H1 (cell line): ENCODE measurements at regions not wholly inside any gene's neighbourhood (a gene's known extent, or its start where the extent isn't known, plus 50 kb on each side); places are given as distances from the start of the nearest gene placed in this dataset.

Experiments used
- CTCF ChIA-PET: fragments of 300-600 bp; sonication (Branson Sonifier 250); formaldehyde crosslinking; loops from one replicate; lab custom pipeline; 2021; ENCODE audit not compliant: partially characterized antibody; lab: Charles Lee
- POLR2A ChIA-PET: fragments of 300-600 bp; sonication (Branson Sonifier 250); formaldehyde crosslinking; loops from one replicate; lab custom pipeline; 2021; ENCODE audit warnings: inconsistent platforms; ENCODE audit not compliant: partially characterized antibody; lab: Charles Lee
- DNase-seq, 2 experiments: peaks; one replicate each; pipeline versions ENCODE4 v3.0.0 to v3.0.0-alpha.2; 2010 to 2022; ENCODE audit warnings: low spot score in 2 of 2, low read depth in 1 of 2, mixed read lengths in 1 of 2
- FAIRE-seq: peaks from 2 replicates; lab custom pipeline; 2011; peaks lifted over from hg19 to GRCh38; lab: Jason Lieb, UNC
- H2AFZ ChIP-seq: 2 replicates; pipeline ENCODE4 v1.8.1; 2012; ENCODE audit warnings: low read length, inconsistent platforms
- H2AK5ac ChIP-seq: 2 replicates; pipeline ENCODE4 v1.6.1; 2013; ENCODE audit warnings: low read depth, low read length
- H2BK120ac ChIP-seq: replicated peaks from 2 replicates; pipeline ENCODE3; 2013; ENCODE audit warnings: low read depth, low read length, inconsistent platforms
- H2BK12ac ChIP-seq: 2 replicates; pipeline ENCODE4 v1.6.1; 2013; ENCODE audit warnings: low read depth, low read length
- H2BK15ac ChIP-seq: 2 replicates; pipeline ENCODE4 v1.6.1; 2013; ENCODE audit warnings: low read length
- H2BK20ac ChIP-seq: 2 replicates; pipeline ENCODE4 v1.6.1; 2013; ENCODE audit warnings: low read length
- H2BK5ac ChIP-seq: 2 replicates; pipeline ENCODE4 v1.6.1; 2013; ENCODE audit warnings: low read depth, low read length
- H3K14ac ChIP-seq: 2 replicates; pipeline ENCODE4 v1.6.1; 2013; ENCODE audit warnings: inconsistent platforms; ENCODE audit not compliant: insufficient read length
- H3K18ac ChIP-seq: 2 replicates; pipeline ENCODE4 v1.6.1; 2013; ENCODE audit warnings: low read length; ENCODE audit errors: extremely low read depth
- H3K23ac ChIP-seq: 2 replicates; pipeline ENCODE4 v1.6.1; 2013; ENCODE audit warnings: inconsistent platforms; ENCODE audit not compliant: insufficient read length
- H3K23me2 ChIP-seq: 2 replicates; pipeline ENCODE4 v1.6.1; 2013; ENCODE audit warnings: low read depth, low read length
- H3K27ac ChIP-seq: 2 replicates; pipeline ENCODE4 v1.6.1; 2011; ENCODE audit warnings: low read depth, low read length, inconsistent platforms
- H3K27me3 ChIP-seq, 4 experiments: replicated peaks in 1 of 4; 1 replicate in 1 of 4; 2 replicates in 3 of 4; pipeline versions ENCODE4 v1.6.1 to v1.8.1; 2011 to 2013; ENCODE audit warnings: low read length in 3 of 4, mild to moderate bottlenecking in 3 of 4, inconsistent platforms in 2 of 4, mixed read lengths in 2 of 4, moderate library complexity in 1 of 4; ENCODE audit not compliant: control insufficient read depth in 3 of 4, insufficient read depth in 3 of 4; ENCODE audit errors: extremely low read depth in 1 of 4
- H3K36me3 ChIP-seq, 4 experiments: 2 replicates each; pipeline versions ENCODE4 v1.6.1 to v1.8.1; 2011 to 2013; ENCODE audit warnings: mild to moderate bottlenecking in 4 of 4, low read length in 3 of 4, moderate library complexity in 2 of 4, control low read depth in 1 of 4, inconsistent platforms in 1 of 4; ENCODE audit not compliant: insufficient read depth in 4 of 4, control insufficient read depth in 2 of 4
- H3K4ac ChIP-seq: replicated peaks from 2 replicates; pipeline ENCODE3; 2013; ENCODE audit warnings: low read length, low read depth, mixed read lengths, inconsistent platforms; ENCODE audit not compliant: insufficient read length
- H3K4me1 ChIP-seq, 4 experiments: replicated peaks in 1 of 4; 1 replicate in 1 of 4; 2 replicates in 3 of 4; pipeline versions ENCODE4 v1.6.1 to v1.8.1; 2011 to 2013; ENCODE audit warnings: low read length in 3 of 4, inconsistent platforms in 2 of 4, mixed read lengths in 1 of 4; ENCODE audit not compliant: insufficient read depth in 4 of 4, control insufficient read depth in 3 of 4
- H3K4me2 ChIP-seq, 2 experiments: 2 replicates each; pipeline versions ENCODE4 v1.6.1 to v1.8.1; 2011 to 2013; ENCODE audit warnings: low read depth in 2 of 2, low read length in 2 of 2, control low read depth in 1 of 2, inconsistent platforms in 1 of 2, mild to moderate bottlenecking in 1 of 2; ENCODE audit not compliant: insufficient read depth in 1 of 2
- H3K4me3 ChIP-seq, 4 experiments: fragments of 200-600, 300-600 bp in 1 of 4; sonication (generic), shearing (Covaris generic), sonication (Bioruptor Twin) in 1 of 4; 2 replicates each; pipeline versions ENCODE4 v1.5.1 to v1.8.1; 2011 to 2016; ENCODE audit warnings: low read length in 4 of 4, low read depth in 3 of 4, control low read depth in 2 of 4, inconsistent platforms in 2 of 4, mild to moderate bottlenecking in 2 of 4, mixed read lengths in 1 of 4, moderate library complexity in 1 of 4; ENCODE audit not compliant: insufficient read depth in 2 of 4; ENCODE audit errors: extremely low read depth in 1 of 4
- H3K56ac ChIP-seq: replicated peaks from 2 replicates; pipeline ENCODE3; 2013; ENCODE audit warnings: low read depth, mild to moderate bottlenecking, mixed read lengths, low read length, inconsistent platforms; ENCODE audit not compliant: insufficient read length
- H3K79me1 ChIP-seq: 2 replicates; pipeline ENCODE4 v1.6.1; 2013; ENCODE audit warnings: low read depth, low read length, control low read depth
- H3K79me2 ChIP-seq, 2 experiments: 2 replicates each; pipeline versions ENCODE4 v1.6.1 to v1.8.1; 2012 to 2013; ENCODE audit warnings: low read length in 2 of 2, mild to moderate bottlenecking in 2 of 2, inconsistent platforms in 1 of 2; ENCODE audit not compliant: insufficient read depth in 2 of 2, control insufficient read depth in 1 of 2
- H3K9ac ChIP-seq, 4 experiments: replicated peaks in 1 of 4; 1 replicate in 1 of 4; 2 replicates in 3 of 4; pipeline versions ENCODE4 v1.6.1 to v1.8.1; 2011 to 2013; ENCODE audit warnings: low read depth in 3 of 4, low read length in 3 of 4, control low read depth in 2 of 4, mild to moderate bottlenecking in 2 of 4, moderate library complexity in 2 of 4, inconsistent platforms in 1 of 4; ENCODE audit errors: extremely low read depth in 1 of 4
- H3K9me3 ChIP-seq, 2 experiments: 2 replicates each; pipeline versions ENCODE4 v1.6.1 to v1.8.1; 2012 to 2013; ENCODE audit warnings: mild to moderate bottlenecking in 2 of 2, moderate library complexity in 2 of 2, control low read depth in 1 of 2, inconsistent platforms in 1 of 2, low read depth in 1 of 2, low read length in 1 of 2, mixed read lengths in 1 of 2; ENCODE audit not compliant: insufficient read depth in 2 of 2
- H4K20me1 ChIP-seq, 2 experiments: replicated peaks in 1 of 2; 2 replicates each; pipeline versions ENCODE3 to v1.8.1; 2011 to 2013; ENCODE audit warnings: inconsistent platforms in 2 of 2, low read length in 2 of 2, mild to moderate bottlenecking in 1 of 2; ENCODE audit not compliant: insufficient read depth in 2 of 2, control insufficient read depth in 1 of 2
- H4K5ac ChIP-seq: 2 replicates; pipeline ENCODE4 v1.6.1; 2013; ENCODE audit warnings: low read length, low read depth, mixed read lengths, inconsistent platforms; ENCODE audit not compliant: insufficient read length
- H4K8ac ChIP-seq: 2 replicates; pipeline ENCODE4 v1.8.0; 2013; ENCODE audit warnings: mild to moderate bottlenecking, moderate library complexity, low read length, inconsistent platforms; ENCODE audit not compliant: insufficient read depth; ENCODE audit errors: extremely low read depth
- H4K91ac ChIP-seq: replicated peaks from 2 replicates; pipeline ENCODE3; 2013; ENCODE audit warnings: low read length, mixed read lengths, inconsistent platforms; ENCODE audit not compliant: insufficient read length
- SIRT6 ChIP-seq: IDR thresholded peaks from one replicate; pipeline ENCODE4 v1.7.1; 2012; ENCODE audit warnings: low read length, inconsistent platforms
- WGBS, 2 experiments: shearing (Covaris generic) in 1 of 2; methylation state at CpG; one replicate each; pipeline versions ENCODE4 v1.1.6 to v1.1.7; 2013 to 2015; ENCODE audit warnings: low lambda C conversion rate in 2 of 2, mixed read lengths in 2 of 2, inconsistent platforms in 1 of 2, low coverage in 1 of 2, missing lambda C conversion rate in 1 of 2; ENCODE audit not compliant: insufficient replicate concordance in 2 of 2, insufficient coverage in 1 of 2, insufficient read length in 1 of 2; ENCODE audit errors: extremely low coverage in 1 of 2, missing lambda C conversion rate in 1 of 2; 5-methylcytosine and 5-hydroxymethylcytosine counted together

GRCh38 chr6:139498715-139499114 lies 124.3 kb upstream of the CITED2 start:
- 86% methylated on average over 2 of the region's 2 CpGs; no CpG with 5 or more reads in 1 of the 2 experiments for WGBS, 2 experiments
- no peak overlapping the region for H3K4me2 ChIP-seq
- H3K4me1 ChIP-seq, result no peaks in the 10 kb centered on the region; a peak in 1 of 7 replicates
- no peak overlapping the region for H3K9ac ChIP-seq
- H3K4ac ChIP-seq, result no peak overlapping the region
- H4K91ac ChIP-seq, result no peak overlapping the region
- H3K79me1 ChIP-seq, result no peaks in the 10 kb centered on the region
- H2BK20ac ChIP-seq, result no peak overlapping the region
- no peak overlapping the region for H4K8ac ChIP-seq
- H2BK120ac ChIP-seq, result no peak overlapping the region
- H4K5ac ChIP-seq, result no peak overlapping the region
- no peak overlapping the region for H3K56ac ChIP-seq
- no peak overlapping the region for H2AK5ac ChIP-seq
- no peak overlapping the region for H2AFZ ChIP-seq
- no peak overlapping the region for H3K23ac ChIP-seq
- H3K4me3 ChIP-seq, result no peak overlapping the region
- no peak for FAIRE-seq
- CTCF ChIA-PET, result interaction anchor here (1.1 kb wide), 1 partner anchor 13 kb away, joined by 3 read pairs; no protein-coding TSS in a partner anchor
- H2BK15ac ChIP-seq, result no peak overlapping the region
- H3K23me2 ChIP-seq, result no peaks in the 10 kb centered on the region
- no peaks in the 10 kb centered on the region for H3K79me2 ChIP-seq
- POLR2A ChIA-PET, result no interaction called here
- no peaks in the 10 kb centered on the region for H3K27me3 ChIP-seq
- H3K9me3 ChIP-seq, result peaks cover 0 to 5% of the 10 kb centered on the region in 2 experiments; a peak in 1 of 4 replicates
- DNase-seq, result no peak
- no peak overlapping the region for H3K18ac ChIP-seq
- TF ChIP-seq SIRT6, result no peak
- TF ChIP-seq, all 59 proteins: peak for 0
- H3K27ac ChIP-seq, result no peak overlapping the region
- no peak overlapping the region for H3K14ac ChIP-seq
- no peak overlapping the region for H2BK5ac ChIP-seq
- no peak overlapping the region for H2BK12ac ChIP-seq
- H3K36me3 ChIP-seq, result no peaks in the 10 kb centered on the region
- H4K20me1 ChIP-seq, result no peaks in the 10 kb centered on the region
